GM19395 (cell line): ENCODE measurements at regions not wholly inside any gene's neighbourhood (a gene's known extent, or its start where the extent isn't known, plus 50 kb on each side); places are given as distances from the start of the nearest gene placed in this dataset.
A peak's percentile ranks its signal among the peaks of the same experiment; 100 is the strongest.

Experiments used
- ATAC-seq: cut with Tn5 transposase; IDR thresholded peaks from one replicate; pipeline ENCODE4 v1.9.1; 2021; ENCODE audit warnings: mild to moderate bottlenecking, moderate library complexity; ENCODE audit not compliant: unreplicated experiment

- peak; percentile 68 for ATAC-seq
Measured at GRCh38 chr14:71524320-71524982, 407.8 kb upstream of the RGS6 start.

DNA sequence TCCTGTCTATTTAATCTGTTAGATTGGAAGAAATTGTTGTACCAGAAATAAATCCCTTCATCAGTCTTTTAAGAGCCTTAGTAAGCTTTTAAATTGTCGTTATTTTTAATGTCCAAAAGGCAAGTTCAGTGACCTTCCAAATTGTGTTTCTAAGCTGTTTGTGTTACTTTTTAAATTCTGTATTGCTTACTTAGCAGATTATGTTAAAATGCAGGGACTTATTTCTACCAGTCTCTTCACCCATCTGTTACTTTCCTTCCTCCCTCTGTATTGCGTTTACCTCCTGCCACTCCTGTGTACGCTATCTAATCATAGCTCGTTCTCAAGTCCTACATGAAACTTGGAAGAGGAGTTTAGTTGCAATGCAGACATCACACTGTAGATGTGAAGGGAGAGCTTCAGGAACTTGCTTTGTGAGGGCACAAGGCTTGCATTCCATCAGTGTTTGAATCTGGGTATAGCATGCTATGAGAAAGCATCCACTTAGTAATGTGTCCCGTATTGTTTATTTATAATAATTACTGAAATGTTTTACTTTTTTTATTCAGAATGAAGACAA lies 406.5 kb upstream of the RGS6 start:
- no peak for ATAC-seq

DNA sequence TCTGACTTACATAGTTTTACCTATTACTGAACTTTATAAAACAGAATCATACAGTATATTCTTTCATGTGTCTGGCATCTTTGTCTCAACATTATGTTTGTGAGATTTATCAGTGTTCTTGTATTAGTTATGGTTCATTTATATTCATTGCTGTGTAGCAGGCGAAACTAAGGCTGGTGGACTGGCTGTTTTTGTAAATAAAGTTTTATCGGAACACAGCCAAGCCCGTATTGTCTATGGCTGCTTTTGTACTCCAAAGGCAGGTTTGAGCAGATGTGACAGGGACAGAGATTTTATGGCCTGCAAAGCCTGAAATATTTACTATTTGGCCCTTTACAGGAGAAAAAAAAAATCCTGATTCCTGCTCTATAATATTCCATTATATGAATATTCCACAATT lies 405.8 kb upstream of the RGS6 start:
- no peak for ATAC-seq

GRCh38 chr14:71527838-71528237 lies 404.4 kb upstream of the RGS6 start:
- ATAC-seq = no peak

GRCh38 chr14:71529848-71530247 lies 402.4 kb upstream of the RGS6 start:
- ATAC-seq = no peak

- ATAC-seq = no peak
Measured at GRCh38 chr14:71532344-71532743, 399.9 kb upstream of the RGS6 start.

- no peak for ATAC-seq
Measured at GRCh38 chr14:71532790-71533189, 399.4 kb upstream of the RGS6 start.

DNA sequence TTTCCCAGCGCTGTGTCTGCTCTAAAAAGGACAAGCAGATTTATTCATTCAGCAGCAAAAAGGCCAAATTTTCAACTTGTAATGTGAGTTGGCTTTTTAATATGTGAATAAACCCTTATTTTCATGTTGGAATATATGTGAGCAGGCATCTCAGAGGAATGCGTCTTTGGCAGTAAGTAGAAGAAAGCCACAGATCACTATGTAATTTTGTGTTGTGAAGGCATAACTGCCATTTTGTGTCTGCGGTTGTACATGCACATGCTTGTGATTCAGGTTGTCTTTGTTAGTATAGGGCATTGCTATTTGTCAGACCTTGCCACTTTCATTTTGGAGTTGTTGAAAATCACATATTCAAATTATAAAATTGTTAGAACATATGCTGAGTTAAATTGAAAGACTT lies 398.8 kb upstream of the RGS6 start:
- ATAC-seq = no peak

- ATAC-seq = no peak
Measured at GRCh38 chr14:71533800-71534199, 398.4 kb upstream of the RGS6 start.

DNA sequence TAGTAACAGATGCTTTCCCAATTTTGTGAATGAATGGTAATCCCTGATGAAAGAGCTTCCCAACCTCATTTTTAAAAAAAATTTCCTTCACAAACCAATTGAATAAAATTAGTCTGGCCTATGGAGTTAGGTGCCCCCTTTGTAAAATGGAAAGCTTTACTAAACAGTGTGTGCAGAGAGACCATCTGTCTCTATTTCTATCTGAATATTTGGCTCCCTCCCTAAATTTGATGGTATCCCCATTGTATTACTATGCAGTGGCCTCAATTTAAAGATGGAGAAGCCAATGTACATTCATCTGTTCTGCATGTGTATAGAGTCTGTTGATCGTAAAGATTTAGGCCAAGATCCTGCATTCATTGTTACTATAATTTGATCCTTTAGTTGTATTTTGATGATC lies 397.7 kb upstream of the RGS6 start:
- no peak for ATAC-seq

DNA sequence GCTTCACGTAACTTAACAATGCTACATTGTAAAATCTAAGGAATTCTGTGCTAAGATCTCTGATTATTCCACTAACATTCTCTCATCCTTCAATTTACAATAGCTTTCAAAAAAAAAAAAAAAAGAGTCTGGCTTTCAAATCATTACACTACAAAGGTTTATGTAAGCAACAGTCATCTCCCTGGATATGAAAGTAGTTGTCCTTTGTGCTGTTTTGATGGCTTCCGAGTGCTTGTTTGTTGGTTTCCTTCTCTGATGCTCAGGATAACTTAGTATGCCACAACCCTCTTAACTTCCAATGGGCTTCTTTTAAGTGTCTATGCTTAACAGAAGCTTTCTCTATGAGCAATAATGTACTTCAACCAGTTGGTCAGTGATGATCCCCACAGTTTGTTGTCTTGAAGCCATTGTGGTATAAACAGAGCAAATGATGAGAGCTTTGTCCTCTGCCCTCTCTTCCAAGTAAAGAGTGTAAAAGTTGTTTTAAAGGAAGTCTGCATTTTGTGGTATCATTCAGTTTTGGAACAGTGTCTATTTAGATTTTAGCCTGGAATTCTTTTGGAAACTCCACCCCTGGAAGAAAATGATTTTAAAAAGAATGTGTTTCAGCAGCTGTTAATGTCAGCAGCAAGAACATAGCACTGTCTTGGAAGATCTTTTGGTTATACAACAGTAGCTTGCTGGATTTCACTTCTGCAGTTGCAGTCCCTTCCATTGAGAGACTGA lies 396.1 kb upstream of the RGS6 start:
- no peak for ATAC-seq

DNA sequence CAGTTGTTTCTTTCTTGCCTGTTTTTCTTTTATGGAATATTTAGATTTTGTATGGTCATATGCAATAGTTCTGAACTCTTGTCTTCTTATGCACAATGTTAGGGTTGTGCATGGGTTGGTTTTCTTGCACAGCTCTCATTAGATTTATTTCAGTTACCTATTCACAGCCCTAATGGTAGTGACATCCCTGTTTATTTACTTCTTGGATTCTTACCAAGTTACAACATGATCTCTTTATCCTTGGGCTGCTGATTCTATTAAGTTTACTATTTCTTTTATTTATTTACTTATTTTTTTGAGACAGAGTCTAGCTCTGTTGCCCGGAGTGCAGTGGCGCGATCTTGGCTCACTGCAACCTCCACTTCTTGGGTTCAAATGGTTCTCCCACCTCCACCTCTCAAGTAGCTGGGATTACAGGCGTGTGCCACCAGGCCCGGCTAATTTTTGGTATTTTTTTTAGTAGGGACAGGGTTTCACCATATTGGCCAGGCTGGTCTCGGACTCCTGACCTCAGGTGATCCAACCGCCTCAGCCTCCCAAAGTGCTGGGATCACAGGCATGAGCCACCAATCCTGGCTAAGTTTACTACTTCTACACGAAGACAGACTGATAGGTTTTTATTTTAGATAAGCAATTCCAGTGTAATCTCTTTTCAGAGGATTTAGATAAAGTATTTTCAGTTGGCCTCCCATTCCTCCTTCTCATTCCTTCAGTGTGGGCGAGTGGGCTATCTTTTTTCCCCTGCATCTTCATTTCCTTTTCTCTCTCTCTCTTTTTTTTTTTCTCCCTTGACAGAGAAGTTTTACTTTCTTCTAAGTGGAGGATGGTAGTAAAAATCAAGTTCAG lies 395.1 kb upstream of the RGS6 start:
- ATAC-seq = no peak

GRCh38 chr14:71538288-71538687 lies 393.9 kb upstream of the RGS6 start:
- no peak for ATAC-seq

- ATAC-seq = no peak
Measured at GRCh38 chr14:71538938-71539649, 393.1 kb upstream of the RGS6 start.

GRCh38 chr14:71539650-71540285 lies 392.5 kb upstream of the RGS6 start:
- ATAC-seq = no peak

GRCh38 chr14:71541271-71541670 lies 391.0 kb upstream of the RGS6 start:
- ATAC-seq = no peak

DNA sequence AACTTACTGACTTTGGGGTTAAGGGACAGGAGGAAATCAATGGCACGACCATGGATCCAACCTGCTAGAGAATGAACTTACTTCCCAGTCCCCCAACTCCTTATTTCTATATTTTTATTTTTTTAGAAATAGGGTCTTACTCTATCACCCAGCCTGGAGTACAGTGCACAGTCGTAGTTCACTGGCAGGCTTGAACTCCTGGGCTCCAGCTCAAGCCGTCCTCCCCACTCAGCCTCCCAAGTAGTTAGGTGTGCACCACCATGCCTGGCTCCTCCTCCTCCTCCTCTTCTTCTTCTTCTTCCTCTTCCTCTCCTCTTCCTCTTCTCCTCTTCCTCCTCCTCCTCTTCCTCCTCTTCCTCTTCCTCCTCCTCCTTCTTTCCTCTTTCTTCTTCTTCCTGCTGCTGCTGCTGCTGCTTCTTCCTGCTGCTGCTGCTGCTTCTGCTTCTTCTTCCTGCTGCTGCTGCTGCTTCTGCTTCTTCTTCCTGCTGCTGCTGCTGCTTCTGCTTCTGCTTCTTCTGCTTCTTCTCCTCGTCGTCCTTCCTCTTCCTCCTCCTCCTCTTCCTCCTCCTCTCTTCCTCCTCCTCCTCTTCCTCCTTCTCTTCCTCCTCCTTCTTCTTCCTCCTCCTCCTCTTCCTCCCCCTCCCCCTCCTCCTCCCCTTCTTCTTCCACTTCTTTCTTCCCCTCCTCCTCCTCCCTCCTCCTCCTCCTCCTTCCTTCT lies 390.1 kb upstream of the RGS6 start:
- no peak for ATAC-seq

DNA sequence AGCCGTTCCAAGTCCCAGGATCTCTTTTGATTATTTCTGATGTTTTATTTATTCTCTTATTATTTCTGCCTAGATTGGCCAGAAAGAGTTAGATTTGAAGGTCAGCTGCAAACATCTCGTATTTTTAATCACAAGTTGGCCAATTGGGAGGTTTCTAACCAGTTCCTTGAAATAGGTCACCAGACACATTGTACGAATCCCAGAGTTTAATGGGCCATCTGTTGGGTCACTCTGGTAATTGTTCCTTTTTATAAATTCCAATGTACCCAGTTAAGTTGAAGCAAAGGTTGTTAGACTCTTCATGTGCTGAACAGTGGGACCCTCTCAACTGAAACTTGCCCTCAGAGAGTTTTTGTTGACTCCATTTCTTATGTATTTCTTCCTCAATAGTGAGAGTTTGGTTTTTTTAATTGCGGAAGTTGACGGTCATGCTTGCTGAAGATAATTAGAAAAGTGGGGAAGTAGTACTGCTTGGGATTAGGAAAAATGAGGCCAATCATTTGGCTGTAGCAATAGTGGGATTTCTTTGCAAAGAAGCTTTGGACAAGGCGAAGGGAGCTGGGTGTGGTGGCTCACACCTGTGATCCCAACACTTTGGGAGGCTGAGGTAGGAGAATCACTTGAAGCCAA lies 382.7 kb upstream of the RGS6 start:
- no peak for ATAC-seq

DNA sequence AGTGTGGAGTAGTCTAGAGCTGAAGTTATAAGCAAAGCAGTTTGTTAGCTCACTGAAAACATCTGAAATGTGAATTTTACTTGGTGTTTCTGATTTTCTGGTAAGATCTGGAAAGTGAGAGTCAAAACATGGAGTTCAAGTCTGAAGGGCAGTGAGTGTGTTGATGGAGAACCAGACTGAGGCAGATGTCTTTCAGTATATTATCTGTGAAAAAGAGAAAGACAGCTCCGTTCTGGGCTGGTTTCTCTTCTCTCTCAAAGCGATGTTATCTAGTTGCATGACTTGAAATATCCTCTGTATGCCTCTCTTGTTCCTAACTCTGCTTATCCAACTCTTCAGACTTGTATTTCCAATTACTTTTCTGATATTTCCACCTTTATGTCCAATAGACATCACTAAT lies 381.9 kb upstream of the RGS6 start:
- ATAC-seq = no peak
